Activated CD8-positive, alpha-beta memory T cell treated with anti-CD3 and anti-CD28 coated beads, Interleukin-2, amount 10 ng/mL, durations not matched to agents 7 days and 5 days (primary cell): ENCODE measurements at regions not wholly inside any gene's neighbourhood (a gene's known extent, or its start where the extent isn't known, plus 50 kb on each side); places are given as distances from the start of the nearest gene placed in this dataset.
"Not testable (repeated sequence)": the region's sequence is repeated elsewhere in the genome, so short reads cannot be mapped to it uniquely, and the experiment has no call there.

Experiments used
- ATAC-seq: fragments of 150-1000 bp; cut with Tn5 transposase; one replicate; pipeline ENCODE4 v1.10.0; 2021; ENCODE audit warnings: moderate library complexity
- CTCF ChIA-PET: fragments of 350-600 bp; sonication (Branson Sonifier 250); formaldehyde crosslinking; loops from one replicate; lab custom pipeline; 2021; ENCODE audit warnings: antibody characterized with exemption; lab: Charles Lee
- DNase-seq: peaks from one replicate; pipeline ENCODE4 v3.0.0-alpha.2; 2020
- H3K27ac Mint-ChIP-seq: one replicate; pipeline ENCODE4 v1.8.0; 2021; ENCODE audit warnings: mild to moderate bottlenecking, mixed read lengths
- H3K27me3 Mint-ChIP-seq: one replicate; pipeline ENCODE4 v1.8.0; 2021; ENCODE audit warnings: mixed read lengths
- H3K36me3 Mint-ChIP-seq: one replicate; pipeline ENCODE4 v1.8.0; 2021; ENCODE audit warnings: mild to moderate bottlenecking, mixed read lengths
- H3K4me1 Mint-ChIP-seq: one replicate; pipeline ENCODE4 v1.8.0; 2021; ENCODE audit warnings: mixed read lengths
- H3K4me3 Mint-ChIP-seq: one replicate; pipeline ENCODE4 v1.8.0; 2021; ENCODE audit warnings: mild to moderate bottlenecking, moderate library complexity, mixed read lengths
- H3K9me3 Mint-ChIP-seq: one replicate; pipeline ENCODE4 v1.8.0; 2022; ENCODE audit warnings: low read depth, mixed read lengths

- Mint-ChIP-seq H3K4me3 (no peak overlapping the region), H3K36me3 (no peaks in the 10 kb centered on the region), H3K4me1 (peaks cover 3% of the 10 kb centered on the region), H3K27ac (no peak overlapping the region), H3K9me3 (no peaks in the 10 kb centered on the region), H3K27me3 (peaks cover 3% of the 10 kb centered on the region)
- DNase-seq = no peak
- CTCF ChIA-PET = no interaction called here
- no peak for ATAC-seq
Measured at GRCh38 chr3:71926262-71926600, 141.3 kb upstream of the PROK2 start.

GRCh38 chr3:71925511-71926261 lies 140.7 kb upstream of the PROK2 start:
- CTCF ChIA-PET, DNase-seq, H3K27ac Mint-ChIP-seq, H3K27me3 Mint-ChIP-seq, H3K4me1 Mint-ChIP-seq, H3K36me3 Mint-ChIP-seq, ATAC-seq, H3K4me3 Mint-ChIP-seq, H3K9me3 Mint-ChIP-seq: not testable (repeated sequence)

- Mint-ChIP-seq H3K27me3 (peaks cover 12% of the 10 kb centered on the region), H3K36me3 (no peaks in the 10 kb centered on the region), H3K9me3 (no peaks in the 10 kb centered on the region), H3K4me1 (peaks cover 3% of the 10 kb centered on the region), H3K27ac (no peak overlapping the region), H3K4me3 (no peak overlapping the region)
- no peak for DNase-seq
- no peak for ATAC-seq
- CTCF ChIA-PET = no interaction called here
Measured at GRCh38 chr3:71924721-71925120, 139.8 kb upstream of the PROK2 start.

- DNase-seq (no peak), ATAC-seq (no peak)
- Mint-ChIP-seq H3K4me3 (no peak overlapping the region), H3K36me3 (no peaks in the 10 kb centered on the region), H3K27me3 (peaks cover 16% of the 10 kb centered on the region), H3K9me3 (no peaks in the 10 kb centered on the region), H3K4me1 (peaks cover 2% of the 10 kb centered on the region), H3K27ac (no peak overlapping the region)
- CTCF ChIA-PET = no interaction called here
Measured at GRCh38 chr3:71921036-71921435, 136.1 kb upstream of the PROK2 start.

- DNase-seq = no peak
- no peak overlapping the region for H3K27ac Mint-ChIP-seq
- H3K27me3 Mint-ChIP-seq = peaks cover 16% of the 10 kb centered on the region
- H3K9me3 Mint-ChIP-seq = no peaks in the 10 kb centered on the region
- no peak overlapping the region for H3K4me3 Mint-ChIP-seq
- H3K4me1 Mint-ChIP-seq = no peaks in the 10 kb centered on the region
- CTCF ChIA-PET = no interaction called here
- ATAC-seq = no peak
- no peaks in the 10 kb centered on the region for H3K36me3 Mint-ChIP-seq
Measured at GRCh38 chr3:71919572-71919971, 134.6 kb upstream of the PROK2 start.

- CTCF ChIA-PET = no interaction called here
- peaks cover 16% of the 10 kb centered on the region for H3K27me3 Mint-ChIP-seq
- no peaks in the 10 kb centered on the region for H3K9me3 Mint-ChIP-seq
- no peaks in the 10 kb centered on the region for H3K36me3 Mint-ChIP-seq
- H3K4me3 Mint-ChIP-seq = no peak overlapping the region
- H3K27ac Mint-ChIP-seq = no peak overlapping the region
- ATAC-seq (no peak), DNase-seq (no peak)
- no peaks in the 10 kb centered on the region for H3K4me1 Mint-ChIP-seq
Measured at GRCh38 chr3:71917545-71917944, 132.6 kb upstream of the PROK2 start.

GRCh38 chr3:71916747-71917369 lies 131.9 kb upstream of the PROK2 start:
- DNase-seq (no peak), ATAC-seq (no peak)
- Mint-ChIP-seq H3K4me1 (no peaks in the 10 kb centered on the region), H3K9me3 (no peaks in the 10 kb centered on the region), H3K36me3 (no peaks in the 10 kb centered on the region), H3K27ac (no peak overlapping the region), H3K27me3 (peaks cover 17% of the 10 kb centered on the region), H3K4me3 (no peak overlapping the region)
- CTCF ChIA-PET = no interaction called here

GRCh38 chr3:71912839-71913495 lies 128.0 kb upstream of the PROK2 start:
- CTCF ChIA-PET = no interaction called here
- H3K36me3 Mint-ChIP-seq = no peaks in the 10 kb centered on the region
- DNase-seq = no peak
- H3K9me3 Mint-ChIP-seq = no peaks in the 10 kb centered on the region
- H3K27ac Mint-ChIP-seq = no peak overlapping the region
- ATAC-seq = no peak
- H3K4me3 Mint-ChIP-seq = no peak overlapping the region
- no peaks in the 10 kb centered on the region for H3K4me1 Mint-ChIP-seq
- peaks cover 17% of the 10 kb centered on the region for H3K27me3 Mint-ChIP-seq

GRCh38 chr3:71910108-71910507 lies 125.2 kb upstream of the PROK2 start:
- peaks cover 9% of the 10 kb centered on the region for H3K4me1 Mint-ChIP-seq
- no peak overlapping the region for H3K27ac Mint-ChIP-seq
- no peak overlapping the region for H3K4me3 Mint-ChIP-seq
- H3K27me3 Mint-ChIP-seq = peaks cover 22% of the 10 kb centered on the region
- CTCF ChIA-PET = no interaction called here
- H3K36me3 Mint-ChIP-seq = no peaks in the 10 kb centered on the region
- DNase-seq = no peak
- no peak for ATAC-seq
- H3K9me3 Mint-ChIP-seq = no peaks in the 10 kb centered on the region

GRCh38 chr3:71907996-71908395 lies 123.0 kb upstream of the PROK2 start:
- Mint-ChIP-seq H3K27me3 (peaks cover 24% of the 10 kb centered on the region), H3K9me3 (no peaks in the 10 kb centered on the region), H3K4me3 (no peak overlapping the region), H3K36me3 (no peaks in the 10 kb centered on the region), H3K27ac (no peak overlapping the region), H3K4me1 (peaks cover 9% of the 10 kb centered on the region)
- DNase-seq (no peak), ATAC-seq (no peak)
- CTCF ChIA-PET = no interaction called here

- peaks cover 9% of the 10 kb centered on the region for H3K4me1 Mint-ChIP-seq
- peaks cover 24% of the 10 kb centered on the region for H3K27me3 Mint-ChIP-seq
- no peaks in the 10 kb centered on the region for H3K36me3 Mint-ChIP-seq
- CTCF ChIA-PET = no interaction called here
- no peaks in the 10 kb centered on the region for H3K9me3 Mint-ChIP-seq
- no peak overlapping the region for H3K4me3 Mint-ChIP-seq
- ATAC-seq = no peak
- no peak overlapping the region for H3K27ac Mint-ChIP-seq
- no peak for DNase-seq
Measured at GRCh38 chr3:71906976-71907375, 122.0 kb upstream of the PROK2 start.

GRCh38 chr3:71905426-71905825 lies 120.5 kb upstream of the PROK2 start:
- H3K27me3 Mint-ChIP-seq = peaks cover 23% of the 10 kb centered on the region
- ATAC-seq = no peak
- no peak overlapping the region for H3K27ac Mint-ChIP-seq
- peaks cover 9% of the 10 kb centered on the region for H3K4me1 Mint-ChIP-seq
- CTCF ChIA-PET = interaction anchor here (1.0 kb wide), 1 partner anchor 30 kb away, joined by 3 read pairs; no protein-coding TSS in a partner anchor
- H3K4me3 Mint-ChIP-seq = no peak overlapping the region
- no peaks in the 10 kb centered on the region for H3K36me3 Mint-ChIP-seq
- H3K9me3 Mint-ChIP-seq = no peaks in the 10 kb centered on the region
- DNase-seq = no peak

- CTCF ChIA-PET = no interaction called here
- DNase-seq (no peak), ATAC-seq (no peak)
- peaks cover 18% of the 10 kb centered on the region for H3K27me3 Mint-ChIP-seq
- H3K4me3 Mint-ChIP-seq = no peak overlapping the region
- H3K36me3 Mint-ChIP-seq = no peaks in the 10 kb centered on the region
- H3K27ac Mint-ChIP-seq = no peak overlapping the region
- no peaks in the 10 kb centered on the region for H3K9me3 Mint-ChIP-seq
- peaks cover 9% of the 10 kb centered on the region for H3K4me1 Mint-ChIP-seq
Measured at GRCh38 chr3:71903936-71904335, 119.0 kb upstream of the PROK2 start.

GRCh38 chr3:71903112-71903495 lies 118.2 kb upstream of the PROK2 start:
- no peak overlapping the region for H3K27ac Mint-ChIP-seq
- H3K4me3 Mint-ChIP-seq = no peak overlapping the region
- no peaks in the 10 kb centered on the region for H3K9me3 Mint-ChIP-seq
- H3K4me1 Mint-ChIP-seq = peaks cover 9% of the 10 kb centered on the region
- ATAC-seq = no peak
- H3K36me3 Mint-ChIP-seq = no peaks in the 10 kb centered on the region
- CTCF ChIA-PET = no interaction called here
- peaks cover 17% of the 10 kb centered on the region for H3K27me3 Mint-ChIP-seq
- DNase-seq = no peak
